ENCODE measurements at regions not wholly inside any gene's neighbourhood (a gene's known extent, or its start where the extent isn't known, plus 50 kb on each side); places are given as distances from the start of the nearest gene placed in this dataset.

- TF ChIP-seq ESRRA (IDR thresholded peaks at IDR 0.05; ENCODE audit: borderline replicate concordance, low read length) (no peak), CEBPB (IDR thresholded peaks at IDR 0.05) (no peak), POLR2AphosphoS2 (conservative IDR thresholded peaks at IDR 0.05; ENCODE audit: low read length) (no peak), CTCF (IDR thresholded peaks at IDR 0.05) (no peak), RFX5 (IDR thresholded peaks at IDR 0.05) (no peak), PHF8 (IDR thresholded peaks at IDR 0.05; ENCODE audit: borderline replicate concordance, low read depth) (no peak), POLR2A (IDR thresholded peaks at IDR 0.05; ENCODE audit: low read length) (no peak)
These were observed 164.8 kb downstream of the HSD17B3 start for GRCh38 chr9:96136992-96137670.
